AG09319 (cell line): ENCODE measurements at regions not wholly inside any gene's neighbourhood (a gene's known extent, or its start where the extent isn't known, plus 50 kb on each side); places are given as distances from the start of the nearest gene placed in this dataset.

Experiments
- DNase-seq: peaks from one replicate; pipeline ENCODE4 v3.0.0-alpha.2; 2010; ENCODE audit warnings: low read depth; ENCODE audit errors: extremely low read depth
- CTCF ChIP-seq: IDR thresholded peaks from 2 replicates; pipeline ENCODE4 v1.5.1; 2011; ENCODE audit warnings: low read depth, mild to moderate bottlenecking, inconsistent platforms, low read length, moderate library complexity

GRCh38 chr3:5270666-5271371, 83.3 kb downstream of the EDEM1 start:
- DNase-seq = no peak
- TF ChIP-seq CTCF = no peak

- no peak for TF ChIP-seq CTCF
- no peak for DNase-seq
Measured at GRCh38 chr3:5271372-5271683, 83.8 kb downstream of the EDEM1 start.

GRCh38 chr3:5272387-5272786, 84.9 kb downstream of the EDEM1 start:
- TF ChIP-seq CTCF = no peak
- no peak for DNase-seq

- TF ChIP-seq CTCF = no peak
- DNase-seq = no peak
Measured at GRCh38 chr3:5274091-5274490, 86.6 kb downstream of the EDEM1 start.

- peak; percentile 28 for DNase-seq
- TF ChIP-seq CTCF = no peak
Measured at GRCh38 chr3:5275529-5275928, 88.0 kb downstream of the EDEM1 start.

GRCh38 chr3:5276934-5277333, 89.4 kb downstream of the EDEM1 start:
- DNase-seq = no peak
- no peak for TF ChIP-seq CTCF

GRCh38 chr3:5277612-5278236, 90.2 kb downstream of the EDEM1 start:
- no peak for TF ChIP-seq CTCF
- DNase-seq = no peak
